Omental fat pad (tissue), 3 donors: ENCODE measurements at regions not wholly inside any gene's neighbourhood (a gene's known extent, or its start where the extent isn't known, plus 50 kb on each side); places are given as distances from the start of the nearest gene placed in this dataset.

Experiments
- ATAC-seq: fragments of 150-250 bp; one replicate; pipeline ENCODE4 v1.9.1; 2016; ENCODE audit warnings: mild to moderate bottlenecking, moderate library complexity; ENCODE audit not compliant: low FRiP score
- DNase-seq: peaks from one replicate; pipeline ENCODE4 v3.0.0-alpha.2; 2019; ENCODE audit warnings: low spot score
- TF ChIP-seq, protein P1 (sequence below), 3 donors: fragments of 450-650 bp; IDR thresholded peaks; one replicate each; pipeline ENCODE4 v1.5.1; 2016 to 2017; ENCODE audit warnings: antibody characterized with exemption in 3 of 3, mild to moderate bottlenecking in 3 of 3, moderate library complexity in 2 of 3

DNA sequence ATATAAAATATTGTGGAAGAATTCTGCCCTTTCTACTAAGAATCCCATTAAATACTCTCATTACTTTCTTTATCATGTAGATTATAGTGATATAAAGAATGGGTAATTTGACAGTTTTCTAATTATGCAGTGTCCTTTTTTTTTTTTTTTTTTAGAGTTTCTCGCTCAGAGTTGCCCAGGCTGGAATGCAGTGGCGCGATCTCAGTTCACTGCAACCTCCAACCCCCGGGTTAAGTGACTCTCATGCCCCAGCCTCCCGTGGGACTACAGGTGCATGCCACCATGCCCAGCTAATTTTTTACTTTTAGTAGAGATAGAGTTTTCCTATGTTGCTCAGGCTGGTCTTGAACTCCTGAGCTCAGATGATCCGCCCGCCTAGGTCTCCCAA lies 1143.4 kb upstream of the SORCS1 start:
- ATAC-seq (no peak), DNase-seq (no peak)
- TF ChIP-seq, protein P1, sequence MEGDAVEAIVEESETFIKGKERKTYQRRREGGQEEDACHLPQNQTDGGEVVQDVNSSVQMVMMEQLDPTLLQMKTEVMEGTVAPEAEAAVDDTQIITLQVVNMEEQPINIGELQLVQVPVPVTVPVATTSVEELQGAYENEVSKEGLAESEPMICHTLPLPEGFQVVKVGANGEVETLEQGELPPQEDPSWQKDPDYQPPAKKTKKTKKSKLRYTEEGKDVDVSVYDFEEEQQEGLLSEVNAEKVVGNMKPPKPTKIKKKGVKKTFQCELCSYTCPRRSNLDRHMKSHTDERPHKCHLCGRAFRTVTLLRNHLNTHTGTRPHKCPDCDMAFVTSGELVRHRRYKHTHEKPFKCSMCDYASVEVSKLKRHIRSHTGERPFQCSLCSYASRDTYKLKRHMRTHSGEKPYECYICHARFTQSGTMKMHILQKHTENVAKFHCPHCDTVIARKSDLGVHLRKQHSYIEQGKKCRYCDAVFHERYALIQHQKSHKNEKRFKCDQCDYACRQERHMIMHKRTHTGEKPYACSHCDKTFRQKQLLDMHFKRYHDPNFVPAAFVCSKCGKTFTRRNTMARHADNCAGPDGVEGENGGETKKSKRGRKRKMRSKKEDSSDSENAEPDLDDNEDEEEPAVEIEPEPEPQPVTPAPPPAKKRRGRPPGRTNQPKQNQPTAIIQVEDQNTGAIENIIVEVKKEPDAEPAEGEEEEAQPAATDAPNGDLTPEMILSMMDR (IDR thresholded peaks at IDR 0.05): no peak

DNA sequence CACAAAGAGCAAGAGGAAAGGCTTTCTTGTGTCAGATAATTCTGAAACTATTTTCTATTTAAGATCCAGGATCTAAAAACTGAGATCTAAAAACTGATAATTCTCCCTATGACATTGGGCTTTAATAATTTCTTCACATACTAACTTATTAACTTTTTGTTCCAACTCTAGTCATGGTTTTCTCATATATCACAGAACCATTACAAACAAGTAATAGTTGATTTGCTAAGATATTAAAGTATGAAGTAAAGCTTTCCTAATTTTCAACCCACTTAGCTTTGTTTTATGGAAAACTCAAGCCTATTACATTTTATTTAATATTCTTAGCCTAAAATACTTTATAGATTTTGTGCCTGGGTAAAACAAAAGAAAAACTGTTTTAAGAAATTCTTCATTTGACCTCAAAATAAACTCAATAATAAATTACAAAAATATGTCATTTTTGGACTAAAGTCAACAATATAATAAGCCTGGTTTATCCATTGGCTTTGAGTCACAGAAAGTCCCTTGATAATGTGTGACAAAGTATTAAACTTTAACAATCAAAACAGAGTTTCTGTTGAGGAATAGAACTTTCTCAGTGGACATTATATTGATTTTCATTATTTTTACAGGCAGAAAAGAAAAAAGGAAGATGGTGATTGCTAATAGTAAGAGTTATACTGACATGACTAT lies 1142.9 kb upstream of the SORCS1 start:
- DNase-seq: no peak
- ATAC-seq: no peak
- TF ChIP-seq, protein P1 (IDR thresholded peaks at IDR 0.05): no peak

DNA sequence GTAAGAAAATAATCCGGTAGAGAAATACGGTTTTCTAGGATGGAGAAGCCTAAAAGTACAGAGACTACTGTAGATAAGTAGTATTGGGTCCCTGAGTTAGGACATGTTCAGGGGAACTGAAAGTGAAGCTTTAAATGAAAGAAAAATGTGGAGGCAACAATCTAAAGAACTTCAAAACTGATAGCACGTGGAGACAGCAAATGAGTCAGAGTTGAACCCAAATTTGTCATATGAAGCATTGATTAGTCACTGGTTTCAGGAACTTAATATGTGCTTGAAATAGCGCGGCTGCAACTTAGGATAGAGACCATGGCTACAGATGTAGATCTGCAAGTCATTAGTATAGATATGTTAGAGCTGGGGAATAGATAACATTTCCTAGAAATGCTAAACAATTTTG lies 1138.6 kb upstream of the SORCS1 start:
- TF ChIP-seq, protein P1 (IDR thresholded peaks at IDR 0.05): no peak
- no peak for DNase-seq
- no peak for ATAC-seq

DNA sequence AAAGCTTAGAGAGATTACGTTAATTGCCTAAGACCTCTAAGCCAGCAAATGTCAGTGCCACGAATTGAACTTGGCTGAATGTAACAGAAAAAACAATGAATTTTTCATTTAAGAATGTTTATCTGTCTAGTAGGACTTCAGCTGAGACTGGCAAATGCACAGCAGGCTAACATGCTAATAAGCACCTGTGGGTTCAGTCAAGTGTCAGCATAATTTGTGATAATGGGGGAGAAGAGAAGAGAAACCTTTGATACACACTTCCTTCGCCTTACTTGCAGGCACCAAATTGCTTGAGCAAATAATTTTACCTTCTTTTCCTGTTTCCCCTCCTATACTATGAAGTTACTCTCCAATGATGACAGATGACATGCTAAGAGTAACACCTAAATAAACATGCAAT lies 1136.5 kb upstream of the SORCS1 start:
- no peak for DNase-seq
- no peak for ATAC-seq
- TF ChIP-seq, protein P1 (IDR thresholded peaks at IDR 0.05): no peak

DNA sequence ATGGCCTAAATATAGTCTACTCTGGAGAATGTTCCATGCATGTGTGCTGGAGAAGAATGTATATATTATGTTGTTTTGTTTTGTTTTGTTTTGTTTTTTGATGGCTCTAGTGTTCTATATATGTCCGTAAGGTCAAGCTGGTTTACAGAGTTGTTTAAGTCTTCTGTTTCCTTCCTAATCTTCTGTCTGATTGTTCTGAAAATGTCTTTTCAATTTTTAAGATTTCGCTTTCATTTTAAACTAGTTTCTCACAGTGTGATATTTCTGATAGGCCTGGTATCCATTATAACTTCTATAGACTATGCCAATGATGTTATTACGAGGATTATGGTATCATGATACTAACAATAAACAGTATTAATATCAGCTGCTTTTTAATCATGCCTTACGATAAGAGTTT lies 1126.3 kb upstream of the SORCS1 start:
- DNase-seq (no peak), ATAC-seq (no peak)

DNA sequence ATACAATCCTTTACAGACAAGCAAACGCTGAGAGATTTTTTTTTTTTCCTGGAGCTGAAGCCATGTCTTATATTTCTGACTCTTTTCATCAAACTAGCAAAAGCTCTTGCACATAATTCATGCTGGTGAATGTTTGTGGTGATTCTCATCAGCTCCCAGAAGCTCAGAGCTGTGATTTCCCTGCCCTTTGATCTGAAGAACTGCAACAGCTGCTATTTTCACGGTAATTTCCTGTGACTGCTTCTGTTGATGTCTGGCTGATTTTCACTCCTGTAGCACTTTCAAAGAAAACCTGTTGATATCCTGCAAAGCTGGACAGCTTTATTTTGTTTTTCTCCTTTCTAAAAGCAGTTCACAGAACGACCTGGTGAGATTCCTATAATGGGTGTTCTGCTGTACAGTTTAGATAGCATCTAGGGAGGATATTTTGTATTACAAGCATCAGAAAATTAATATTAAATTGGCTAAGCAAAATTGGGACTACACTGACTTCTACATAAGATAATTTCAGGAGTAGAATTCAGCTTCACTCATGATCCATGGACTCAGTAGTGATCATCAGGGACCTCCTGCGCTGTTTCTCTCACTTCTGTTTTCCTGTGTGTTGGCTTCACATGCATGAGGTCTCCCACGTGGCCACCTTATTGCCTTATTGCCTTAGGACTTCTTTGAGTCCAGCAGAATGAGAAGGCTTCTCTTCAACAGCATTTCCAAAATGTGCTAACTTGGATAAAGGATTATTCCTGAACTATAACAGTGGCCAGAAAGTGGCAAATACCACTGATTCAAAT lies 1111.6 kb upstream of the SORCS1 start:
- no peak for ATAC-seq
- no peak for DNase-seq
- TF ChIP-seq, protein P1 (IDR thresholded peaks at IDR 0.05): no peak

More for the DNA sequence above, 1126.3 kb upstream of the SORCS1 start:
- TF ChIP-seq, protein P1 (IDR thresholded peaks at IDR 0.05): no peak
